Upper lobe of left lung (tissue), 6 donors: ENCODE measurements at regions not wholly inside any gene's neighbourhood (a gene's known extent, or its start where the extent isn't known, plus 50 kb on each side); places are given as distances from the start of the nearest gene placed in this dataset.
"Not testable (repeated sequence)": the region's sequence is repeated elsewhere in the genome, so short reads cannot be mapped to it uniquely, and the experiment has no call there.

Source experiments
- ATAC-seq, 2 donors: fragments of 200-7000 bp; cut with Tn5 transposase; one replicate each; pipeline ENCODE4 v1.9.1; 2022; ENCODE audit warnings: mild to moderate bottlenecking in 2 of 2, moderate library complexity in 2 of 2; ENCODE audit not compliant: low FRiP score in 2 of 2
- DNase-seq, 2 donors: peaks; one replicate each; pipeline ENCODE4 v3.0.0-alpha.2; 2019 to 2020
- H3K27ac ChIP-seq, 4 donors: fragments of 200-600 bp; sonication (generic); one replicate each; pipeline ENCODE4 v1.5.1; 2016 to 2019
- H3K27me3 ChIP-seq, 4 donors: fragments of 200-600 bp; sonication (generic); one replicate each; pipeline ENCODE4 v1.5.1; 2017 to 2019
- H3K36me3 ChIP-seq, 4 donors: fragments of 200-600 bp; sonication (generic); one replicate each; pipeline ENCODE4 v1.5.1; 2016 to 2019
- H3K4me1 ChIP-seq, 4 donors: fragments of 200-600 bp; sonication (generic); one replicate each; pipeline ENCODE4 v1.5.1; 2018 to 2019
- H3K4me3 ChIP-seq, 4 donors: fragments of 200-600 bp; sonication (generic); one replicate each; pipeline ENCODE4 v1.5.1; 2017 to 2019; ENCODE audit warnings: mild to moderate bottlenecking in 2 of 4, moderate library complexity in 1 of 4
- H3K9me3 ChIP-seq, 4 donors: fragments of 200-600 bp; sonication (generic); one replicate each; pipeline ENCODE4 v1.5.1; 2018 to 2019
- CTCF ChIP-seq, 6 experiments: fragments of 450-650 bp in 4 of 6; fragments of 200-600 bp in 2 of 6; sonication (generic) in 2 of 6; IDR thresholded peaks; one replicate each; pipeline ENCODE4 v1.5.1; 2016 to 2019; ENCODE audit warnings: antibody characterized with exemption in 6 of 6
- EP300 ChIP-seq, 4 donors: sonication (generic); formaldehyde crosslinking; IDR thresholded peaks; one replicate each; pipeline ENCODE4 v1.5.1; 2017; ENCODE audit warnings: antibody characterized with exemption in 4 of 4, control low read depth in 2 of 4
- POLR2A ChIP-seq, 4 donors: fragments of 450-650 bp; IDR thresholded peaks; one replicate each; pipeline ENCODE4 v1.5.1; 2016 to 2017; ENCODE audit warnings: antibody characterized with exemption in 4 of 4, mild to moderate bottlenecking in 2 of 4
- POLR2AphosphoS5 ChIP-seq, 2 donors: sonication (generic); formaldehyde crosslinking; IDR thresholded peaks; one replicate each; pipeline ENCODE4 v1.5.1; 2017; ENCODE audit warnings: antibody characterized with exemption in 2 of 2
- WGBS, 2 donors: methylation state at CpG; one replicate each; pipeline ENCODE4 v1.1.5; 2017 to 2018; 5-methylcytosine and 5-hydroxymethylcytosine counted together
- donor health status: DM: no; HTN: no; CAD: no; lungs with moderate emphysema.
- donor health status: DM: no; HTN: yes; CAD: no; lungs with severe emphysema.

DNA sequence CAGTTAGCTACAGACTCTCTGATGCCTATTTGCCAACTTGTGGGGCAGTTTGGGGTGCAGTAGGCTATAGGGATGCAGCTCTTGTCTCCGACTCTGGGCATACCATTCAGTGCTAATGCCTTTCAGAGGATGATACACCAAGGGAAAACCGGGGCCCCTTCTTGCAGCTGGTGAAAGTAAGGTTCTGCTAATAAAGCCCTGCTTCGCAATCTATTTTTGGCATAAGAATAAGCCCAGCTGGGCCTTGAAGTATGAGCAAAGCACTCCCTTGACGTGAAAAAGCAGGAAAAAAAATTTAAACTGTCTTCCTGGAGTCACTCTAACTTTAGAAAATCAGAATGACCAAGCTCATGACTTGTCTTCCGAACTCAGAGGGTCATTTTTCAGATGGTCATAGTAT lies 124.1 kb upstream of the RBM19 start:
- Histone ChIP-seq H3K36me3 (no peaks in the 10 kb centered on the region), H3K4me3 (no peak overlapping the region), H3K9me3 (no peaks in the 10 kb centered on the region), H3K27me3 (no peaks in the 10 kb centered on the region), H3K27ac (no peak overlapping the region), H3K4me1 (no peaks in the 10 kb centered on the region)
- ATAC-seq (no peak), DNase-seq (no peak)
- WGBS, 2 donors: 58 to 67% methylated on average over 4 to 5 of the region's 5 CpGs
- TF ChIP-seq POLR2A (IDR thresholded peaks at IDR 0.05) (no peak), EP300 (IDR thresholded peaks at IDR 0.05) (no peak), CTCF (IDR thresholded peaks at IDR 0.05) (no peak), POLR2AphosphoS5 (IDR thresholded peaks at IDR 0.05) (no peak)

DNA sequence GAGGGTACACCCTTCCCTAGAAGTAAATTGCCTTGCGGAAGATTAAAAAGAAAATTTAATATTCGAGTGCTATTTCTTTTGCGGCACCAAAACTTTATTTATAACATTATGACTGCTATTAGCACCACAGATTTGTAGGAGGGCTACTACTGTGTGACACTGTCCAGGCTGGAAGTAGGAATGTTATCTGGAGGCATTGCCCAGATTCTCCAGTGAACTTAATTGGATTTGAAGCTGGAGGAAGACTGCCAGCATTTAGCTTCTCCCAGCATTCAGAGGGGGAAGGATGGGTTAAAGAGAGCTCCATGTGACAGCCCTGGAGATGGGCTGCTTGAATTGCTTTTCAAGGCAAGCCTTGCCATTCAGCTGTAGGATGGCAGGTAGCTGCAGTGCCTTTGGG lies 107.0 kb upstream of the RBM19 start:
- TF ChIP-seq POLR2A (IDR thresholded peaks at IDR 0.05): no peak
- no peak for TF ChIP-seq CTCF (IDR thresholded peaks at IDR 0.05)
- TF ChIP-seq EP300 (IDR thresholded peaks at IDR 0.05): no peak
- no peak for TF ChIP-seq POLR2AphosphoS5 (IDR thresholded peaks at IDR 0.05)
- H3K9me3 ChIP-seq: no peaks in the 10 kb centered on the region
- no peak for DNase-seq
- H3K27ac ChIP-seq: no peak overlapping the region
- no peak for ATAC-seq
- no peaks in the 10 kb centered on the region for H3K36me3 ChIP-seq
- H3K4me3 ChIP-seq: no peak overlapping the region
- WGBS, 2 donors: 95 to 98% methylated on average over 3 of the region's 3 CpGs
- no peaks in the 10 kb centered on the region for H3K4me1 ChIP-seq
- no peaks in the 10 kb centered on the region for H3K27me3 ChIP-seq

- peaks cover 0 to 7% (median 0%) of the 10 kb centered on the region in 4 donors for H3K9me3 ChIP-seq
- H3K4me1 ChIP-seq: no peaks in the 10 kb centered on the region
- no peaks in the 10 kb centered on the region for H3K27me3 ChIP-seq
- TF ChIP-seq EP300 (IDR thresholded peaks at IDR 0.05) (no peak), POLR2A (IDR thresholded peaks at IDR 0.05) (no peak), POLR2AphosphoS5 (IDR thresholded peaks at IDR 0.05) (no peak), CTCF (IDR thresholded peaks at IDR 0.05) (no peak)
- ATAC-seq: no peak
- WGBS, 2 donors: 73 to 77% methylated on average over 2 of the region's 2 CpGs
- H3K4me3 ChIP-seq: no peak overlapping the region
- no peak overlapping the region for H3K27ac ChIP-seq
- DNase-seq: no peak
- no peaks in the 10 kb centered on the region for H3K36me3 ChIP-seq
Observed at GRCh38 chr12:114069507-114069906, 103.4 kb upstream of the RBM19 start.

- no peak overlapping the region for H3K4me3 ChIP-seq
- H3K27ac ChIP-seq: no peak overlapping the region
Observed at GRCh38 chr12:114064497-114064896, 98.4 kb upstream of the RBM19 start.

GRCh38 chr12:114064034-114064433 lies 97.9 kb upstream of the RBM19 start:
- WGBS, 2 donors: 89 to 100% methylated on average over 1 to 6 of the region's 8 CpGs
- not testable (repeated sequence) for DNase-seq, H3K4me3 ChIP-seq, H3K4me1 ChIP-seq, ATAC-seq, H3K27ac ChIP-seq, H3K36me3 ChIP-seq, H3K27me3 ChIP-seq
- H3K9me3 ChIP-seq: peaks cover 0 to 13% (median 7%) of the 10 kb centered on the region in 4 donors

More at GRCh38 chr12:114064497-114064896, 98.4 kb upstream of the RBM19 start:
- Histone ChIP-seq H3K36me3 (no peaks in the 10 kb centered on the region), H3K4me1 (no peaks in the 10 kb centered on the region), H3K27me3 (no peaks in the 10 kb centered on the region), H3K9me3 (peaks cover 0 to 13% (median 7%) of the 10 kb centered on the region in 4 donors)
- DNase-seq (no peak), ATAC-seq (no peak)
- whole genome bisulfite sequencing, 2 donors: 53 to 78% methylated on average over 2 to 3 of the region's 4 CpGs
- TF ChIP-seq EP300 (IDR thresholded peaks at IDR 0.05): no peak

DNA sequence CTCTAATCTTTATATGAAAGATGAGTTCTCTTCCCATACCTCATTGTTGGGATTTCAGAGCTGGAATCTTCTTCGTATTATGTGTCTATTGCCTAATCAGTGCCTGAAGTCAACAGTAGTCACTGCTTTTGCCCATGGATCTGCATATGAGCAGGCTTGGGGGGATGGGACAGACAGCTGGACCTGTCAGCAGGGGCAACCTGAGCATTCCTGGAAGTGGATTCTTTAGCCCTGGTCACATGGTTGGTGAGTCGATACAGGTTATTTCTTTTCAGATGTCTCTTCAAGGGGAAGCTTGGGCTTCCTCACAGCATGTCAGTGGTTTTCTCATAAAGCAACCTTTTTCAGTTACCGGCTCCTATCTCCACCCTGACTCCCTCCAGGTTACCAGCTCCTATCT lies 97.3 kb upstream of the RBM19 start:
- Histone ChIP-seq H3K27me3 (no peaks in the 10 kb centered on the region), H3K36me3 (no peaks in the 10 kb centered on the region), H3K4me3 (no peak overlapping the region), H3K4me1 (no peaks in the 10 kb centered on the region), H3K27ac (no peak overlapping the region), H3K9me3 (peaks cover 0 to 13% (median 7%) of the 10 kb centered on the region in 4 donors)
- 68 to 84% methylated on average over 3 of the region's 3 CpGs for WGBS, 2 donors
- DNase-seq (no peak), ATAC-seq (no peak)
- no peak for TF ChIP-seq POLR2AphosphoS5 (IDR thresholded peaks at IDR 0.05)
- no peak for TF ChIP-seq CTCF (IDR thresholded peaks at IDR 0.05)
- no peak for TF ChIP-seq POLR2A (IDR thresholded peaks at IDR 0.05)
- no peak for TF ChIP-seq EP300 (IDR thresholded peaks at IDR 0.05)

DNA sequence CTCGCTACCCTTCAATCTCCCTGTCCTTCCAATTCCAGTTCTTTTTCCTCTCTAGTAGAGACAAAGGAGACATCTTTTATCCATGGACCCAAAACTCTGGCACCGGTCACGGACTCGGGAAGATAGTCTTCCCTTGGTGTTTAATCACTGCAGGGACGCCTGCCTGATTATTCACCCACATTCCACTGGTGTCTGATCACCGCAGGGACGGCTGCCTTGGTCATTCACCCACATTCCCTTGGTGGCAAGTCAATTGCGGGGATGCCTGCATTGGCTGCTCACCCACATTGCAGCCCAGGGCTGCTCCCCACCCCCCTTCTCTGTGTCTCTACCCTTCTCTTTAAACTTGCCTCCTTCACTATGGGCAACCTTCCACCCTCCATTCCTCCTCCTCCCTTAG lies 90.2 kb upstream of the RBM19 start:
- ATAC-seq: not testable (repeated sequence)
- 90 to 91% methylated on average over 8 of the region's 8 CpGs for WGBS, 2 donors

More for the DNA sequence above, 90.2 kb upstream of the RBM19 start:
- not testable (repeated sequence) for H3K36me3 ChIP-seq, H3K27me3 ChIP-seq, H3K4me1 ChIP-seq, H3K27ac ChIP-seq, H3K4me3 ChIP-seq, DNase-seq
- peaks cover 0 to 13% (median 4%) of the 10 kb centered on the region in 4 donors for H3K9me3 ChIP-seq
